Transverse colon (tissue), 4 donors: ENCODE measurements at regions not wholly inside any gene's neighbourhood (a gene's known extent, or its start where the extent isn't known, plus 50 kb on each side); places are given as distances from the start of the nearest gene placed in this dataset.

Experiments
- DNase-seq: peaks from one replicate; pipeline ENCODE4 v3.0.0-alpha.2; 2019
- H3K27ac ChIP-seq, 4 donors: fragments of 200-600 bp; sonication (generic); 2 replicates each; pipeline ENCODE4 v1.5.1; 2016 to 2018; ENCODE audit warnings: inconsistent platforms in 4 of 4
- H3K27me3 ChIP-seq: fragments of 200-600 bp; sonication (generic); 2 replicates; pipeline ENCODE4 v1.5.1; 2017; ENCODE audit warnings: inconsistent platforms
- H3K36me3 ChIP-seq, 4 donors: fragments of 200-600 bp; sonication (generic); 2 replicates each; pipeline ENCODE4 v1.5.1; 2017 to 2019; ENCODE audit warnings: inconsistent platforms in 4 of 4
- H3K4me1 ChIP-seq, 4 donors: fragments of 200-600 bp; sonication (generic); 2 replicates each; pipeline ENCODE4 v1.5.1; 2017 to 2020; ENCODE audit warnings: inconsistent platforms in 4 of 4
- H3K4me3 ChIP-seq, 4 donors: fragments of 200-600 bp; sonication (generic); 1 replicate in 1 of 4; 2 replicates in 3 of 4; pipeline versions ENCODE4 v1.5.1 to v1.6.1; 2017 to 2019; ENCODE audit warnings: inconsistent platforms in 4 of 4
- H3K9me3 ChIP-seq, 2 donors: fragments of 200-600 bp; sonication (generic); 2 replicates each; pipeline ENCODE4 v1.5.1; 2017 to 2019; ENCODE audit warnings: inconsistent platforms in 2 of 2
- CTCF ChIP-seq, 5 experiments: fragments of 200-600 bp in 3 of 5; fragments of 450-650 bp in 2 of 5; sonication (generic) in 3 of 5; IDR thresholded peaks; 1 replicate in 2 of 5; 2 replicates in 3 of 5; pipeline ENCODE4 v1.5.1; 2016 to 2017; ENCODE audit warnings: antibody characterized with exemption in 5 of 5, inconsistent platforms in 3 of 5, mild to moderate bottlenecking in 2 of 5, moderate library complexity in 1 of 5
- EP300 ChIP-seq: sonication (generic); formaldehyde crosslinking; IDR thresholded peaks from one replicate; pipeline ENCODE4 v1.6.1; 2017; ENCODE audit warnings: antibody characterized with exemption, low read depth
- POLR2A ChIP-seq: fragments of 450-650 bp; IDR thresholded peaks from one replicate; pipeline ENCODE4 v1.6.1; 2016; ENCODE audit warnings: antibody characterized with exemption, mild to moderate bottlenecking, moderate library complexity
- POLR2AphosphoS5 ChIP-seq, 3 donors: sonication (generic); formaldehyde crosslinking; IDR thresholded peaks; one replicate each; pipeline ENCODE4 v1.6.1; 2016; ENCODE audit warnings: antibody characterized with exemption in 3 of 3
- WGBS, 2 donors: methylation state at CpG; one replicate each; pipeline ENCODE4 v1.1.5; 2018; ENCODE audit warnings: low coverage in 1 of 2; 5-methylcytosine and 5-hydroxymethylcytosine counted together
- in situ Hi-C, 4 donors: fragments of 200-750 bp; cut with MboI; loops; one replicate each; pipeline versions ENCODE4 v1.15.0 to v1.15.1; 2017; ENCODE audit warnings: low sequenced_read_pairs in 3 of 4, low pct_ligation_motif_present in 1 of 4, low pct_unique_long_range_greater_than_20kb in 1 of 4
- intact Hi-C: fragments of 100-400 bp; cut with DNase I; formaldehyde crosslinking; loops from one replicate; pipeline ENCODE4 v1.15.1; 2023; ENCODE audit warnings: low total_unique reads

GRCh38 chr22:48700180-48700565 lies 1127.5 kb downstream of the BRD1 start:
- intact Hi-C loops: no loop called here
- in situ Hi-C loops: no loop called here
- 90% methylated on average over 13 of the region's 13 CpGs; no CpG with 5 or more reads in 1 of the 2 donors for WGBS, 2 donors

GRCh38 chr22:48699511-48699910 lies 1128.2 kb downstream of the BRD1 start:
- 59 to 79% methylated on average over 11 to 17 of the region's 17 CpGs for WGBS, 2 donors
- in situ Hi-C loops (no loop called here), intact Hi-C loops (no loop called here)

More at GRCh38 chr22:48700180-48700565, 1127.5 kb downstream of the BRD1 start:
- Histone ChIP-seq H3K27ac (no peak overlapping the region), H3K36me3 (no peaks in the 10 kb centered on the region), H3K4me3 (no peak overlapping the region), H3K9me3 (no peaks in the 10 kb centered on the region), H3K4me1 (no peaks in the 10 kb centered on the region), H3K27me3 (no peaks in the 10 kb centered on the region)
- no peak for TF ChIP-seq CTCF (IDR thresholded peaks at IDR 0.05)
- no peak for TF ChIP-seq POLR2AphosphoS5 (IDR thresholded peaks at IDR 0.05)
- TF ChIP-seq EP300: no peak
- no peak for TF ChIP-seq POLR2A
- DNase-seq: no peak

GRCh38 chr22:48698618-48699017 lies 1129.1 kb downstream of the BRD1 start:
- TF ChIP-seq POLR2AphosphoS5 (IDR thresholded peaks at IDR 0.05) (no peak), POLR2A (no peak), EP300 (no peak), CTCF (IDR thresholded peaks at IDR 0.05) (no peak)
- Histone ChIP-seq H3K4me3 (no peak overlapping the region), H3K9me3 (no peaks in the 10 kb centered on the region), H3K27me3 (no peaks in the 10 kb centered on the region), H3K36me3 (no peaks in the 10 kb centered on the region), H3K4me1 (no peaks in the 10 kb centered on the region), H3K27ac (no peak overlapping the region)
- 95% methylated on average over 11 of the region's 13 CpGs; no CpG with 5 or more reads in 1 of the 2 donors for WGBS, 2 donors
- in situ Hi-C loops (no loop called here), intact Hi-C loops (no loop called here)
- DNase-seq: no peak

More at GRCh38 chr22:48699511-48699910, 1128.2 kb downstream of the BRD1 start:
- no peaks in the 10 kb centered on the region for H3K27me3 ChIP-seq
- DNase-seq: no peak
- H3K36me3 ChIP-seq: no peaks in the 10 kb centered on the region
- H3K4me3 ChIP-seq: no peak overlapping the region
- no peak overlapping the region for H3K27ac ChIP-seq
- H3K9me3 ChIP-seq: no peaks in the 10 kb centered on the region
- TF ChIP-seq POLR2AphosphoS5 (IDR thresholded peaks at IDR 0.05): no peak
- no peak for TF ChIP-seq EP300
- TF ChIP-seq POLR2A: no peak
- TF ChIP-seq CTCF (IDR thresholded peaks at IDR 0.05): no peak
- H3K4me1 ChIP-seq: no peaks in the 10 kb centered on the region

- H3K27ac ChIP-seq: no peak overlapping the region
- in situ Hi-C loops (no loop called here), intact Hi-C loops (no loop called here)
- no peaks in the 10 kb centered on the region for H3K9me3 ChIP-seq
- no peak overlapping the region for H3K4me3 ChIP-seq
- no peak for DNase-seq
- TF ChIP-seq EP300: no peak
- no peak for TF ChIP-seq POLR2AphosphoS5 (IDR thresholded peaks at IDR 0.05)
- TF ChIP-seq CTCF (IDR thresholded peaks at IDR 0.05): no peak
- no peak for TF ChIP-seq POLR2A
- H3K4me1 ChIP-seq: no peaks in the 10 kb centered on the region
- no peaks in the 10 kb centered on the region for H3K36me3 ChIP-seq
- no peaks in the 10 kb centered on the region for H3K27me3 ChIP-seq
- WGBS, 2 donors: 89 to 95% methylated on average over 5 to 6 of the region's 6 CpGs
Measured at GRCh38 chr22:48697694-48698276, 1129.9 kb downstream of the BRD1 start.
